ENCODE measurements at regions not wholly inside any gene's neighbourhood (a gene's known extent, or its start where the extent isn't known, plus 50 kb on each side); places are given as distances from the start of the nearest gene placed in this dataset.

DNA sequence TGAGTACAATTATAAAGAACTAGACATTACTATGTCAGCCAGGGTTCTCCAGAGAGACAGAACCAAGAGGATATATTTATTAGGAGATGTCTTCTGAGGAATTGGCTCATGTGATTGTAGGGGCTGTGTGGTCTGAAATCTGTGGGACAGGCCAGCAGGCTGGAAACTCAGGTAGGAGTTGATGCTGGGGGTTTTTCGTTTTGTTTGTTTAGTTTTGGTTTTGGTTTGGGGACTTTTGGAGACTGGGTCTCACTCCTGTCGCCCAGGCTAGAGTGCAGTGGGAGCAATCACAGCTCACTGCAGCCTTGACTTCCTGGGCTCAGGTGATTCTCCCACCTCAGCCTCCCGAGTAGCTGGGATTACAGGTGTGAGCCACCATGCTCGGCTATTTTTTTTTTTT lies 132.9 kb upstream of the ERRFI1 start:
- ChIA-PET CTCF (no interaction called here), POLR2A (no interaction called here)

DNA sequence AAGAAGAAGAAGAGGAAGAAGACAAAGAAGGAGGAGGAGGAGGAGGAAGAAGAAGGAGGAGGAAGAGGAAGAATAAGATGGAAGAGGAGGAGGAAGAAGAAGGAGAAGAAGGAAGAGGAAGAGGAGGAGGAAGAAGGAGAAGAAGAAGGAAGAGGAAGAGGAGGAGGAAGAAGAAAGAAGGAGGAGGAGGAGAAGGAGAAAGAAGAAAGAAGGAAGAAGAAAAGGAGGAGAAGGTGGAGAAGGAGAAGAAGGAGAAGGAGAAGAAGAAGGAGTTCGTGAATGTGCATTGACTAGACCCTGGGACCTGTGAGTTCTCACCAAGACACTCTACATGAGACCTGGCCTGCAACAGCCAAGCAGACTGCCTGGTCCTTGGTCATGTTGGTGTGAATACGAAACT lies 131.7 kb upstream of the ERRFI1 start:
- ChIA-PET CTCF (no interaction called here), POLR2A (no interaction called here)
- no peak overlapping the region for H3K4me3 ChIP-seq (ENCODE audit: low read depth, low read length)
- TF ChIP-seq, protein P1, sequence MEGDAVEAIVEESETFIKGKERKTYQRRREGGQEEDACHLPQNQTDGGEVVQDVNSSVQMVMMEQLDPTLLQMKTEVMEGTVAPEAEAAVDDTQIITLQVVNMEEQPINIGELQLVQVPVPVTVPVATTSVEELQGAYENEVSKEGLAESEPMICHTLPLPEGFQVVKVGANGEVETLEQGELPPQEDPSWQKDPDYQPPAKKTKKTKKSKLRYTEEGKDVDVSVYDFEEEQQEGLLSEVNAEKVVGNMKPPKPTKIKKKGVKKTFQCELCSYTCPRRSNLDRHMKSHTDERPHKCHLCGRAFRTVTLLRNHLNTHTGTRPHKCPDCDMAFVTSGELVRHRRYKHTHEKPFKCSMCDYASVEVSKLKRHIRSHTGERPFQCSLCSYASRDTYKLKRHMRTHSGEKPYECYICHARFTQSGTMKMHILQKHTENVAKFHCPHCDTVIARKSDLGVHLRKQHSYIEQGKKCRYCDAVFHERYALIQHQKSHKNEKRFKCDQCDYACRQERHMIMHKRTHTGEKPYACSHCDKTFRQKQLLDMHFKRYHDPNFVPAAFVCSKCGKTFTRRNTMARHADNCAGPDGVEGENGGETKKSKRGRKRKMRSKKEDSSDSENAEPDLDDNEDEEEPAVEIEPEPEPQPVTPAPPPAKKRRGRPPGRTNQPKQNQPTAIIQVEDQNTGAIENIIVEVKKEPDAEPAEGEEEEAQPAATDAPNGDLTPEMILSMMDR (IDR thresholded peaks at IDR 0.05; ENCODE audit: insufficient read depth, low read length, missing control alignments): no peak
- no peak for DNase-seq (ENCODE audit: low read depth, low spot score)

More for the DNA sequence above, 132.9 kb upstream of the ERRFI1 start:
- no peak for DNase-seq (ENCODE audit: low read depth, low spot score)
- TF ChIP-seq, protein P1 (IDR thresholded peaks at IDR 0.05; ENCODE audit: insufficient read depth, low read length, missing control alignments): no peak
- H3K4me3 ChIP-seq (ENCODE audit: low read depth, low read length): no peak overlapping the region

DNA sequence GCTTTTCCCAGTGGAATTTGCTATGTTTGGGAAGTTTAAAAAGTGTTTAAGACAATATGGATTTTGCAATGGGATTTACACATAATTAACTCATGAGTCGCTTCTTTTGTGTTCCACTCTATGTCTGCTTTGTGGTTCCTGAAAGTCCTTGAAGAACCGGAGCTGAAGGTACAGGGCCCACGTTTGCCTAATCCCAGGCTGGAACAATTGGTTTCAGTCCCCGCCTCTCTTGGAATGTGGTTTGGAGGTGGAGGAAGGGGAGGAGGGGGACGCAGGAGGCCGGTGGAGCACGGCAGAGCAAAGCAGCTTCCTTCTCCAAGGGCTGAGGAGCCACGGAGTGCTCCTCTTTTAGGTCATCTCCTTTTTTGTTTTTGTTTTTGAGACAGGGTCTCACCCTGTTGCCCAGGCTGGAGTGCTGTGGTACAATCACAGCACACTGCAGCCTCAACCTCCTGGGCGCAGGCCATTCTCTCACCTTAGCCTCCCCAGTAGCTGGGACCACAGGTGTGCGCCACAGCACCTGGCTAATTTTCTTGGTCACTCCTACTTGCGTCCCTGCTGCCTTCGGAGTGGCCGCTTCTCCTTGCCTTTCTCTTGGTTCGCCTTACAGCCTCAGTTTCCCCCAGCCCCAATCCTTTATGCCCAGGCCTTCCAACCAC lies 129.5 kb upstream of the ERRFI1 start:
- CTCF ChIA-PET: interaction anchor here (0.7 to 1.8 kb wide), 3 partner anchors 10 to 125 kb away, joined by 3 to 5 read pairs (median 3); no protein-coding TSS in a partner anchor
- DNase-seq (ENCODE audit: low read depth, low spot score): no peak
- no peak overlapping the region for H3K4me3 ChIP-seq (ENCODE audit: low read depth, low read length)
- POLR2A ChIA-PET: interaction anchor here (0.6 kb wide), 1 partner anchor 16 kb away, joined by 3 read pairs; no protein-coding TSS in a partner anchor
- TF ChIP-seq, protein P1 (IDR thresholded peaks at IDR 0.05; ENCODE audit: insufficient read depth, low read length, missing control alignments): no peak

DNA sequence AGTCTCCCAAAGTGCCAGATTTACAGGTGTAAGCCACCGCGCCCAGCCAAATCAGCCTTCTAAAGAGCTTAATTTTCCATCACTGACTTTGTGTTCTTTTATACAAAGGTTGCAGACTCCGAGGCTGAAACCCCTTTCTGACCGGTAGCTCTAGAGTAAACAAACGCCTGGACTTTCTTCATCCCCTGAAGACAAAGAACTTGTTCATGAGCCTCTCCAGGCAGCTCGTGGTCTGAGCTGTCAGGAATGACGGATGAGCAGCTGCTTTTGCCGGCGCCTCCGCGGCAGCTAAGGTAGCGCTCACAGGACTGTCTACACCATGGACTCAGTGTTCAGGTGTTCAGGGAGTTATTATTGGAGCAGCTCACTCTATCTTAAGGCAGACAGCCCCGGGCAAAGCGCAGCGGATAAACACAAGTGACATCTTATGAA lies 128.5 kb upstream of the ERRFI1 start:
- no peak overlapping the region for H3K4me3 ChIP-seq (ENCODE audit: low read depth, low read length)
- CTCF ChIA-PET: interaction anchor here (0.7 to 1.8 kb wide), 4 partner anchors 10 to 159 kb away, joined by 3 to 5 read pairs (median 3); no protein-coding TSS in a partner anchor
- TF ChIP-seq, protein P1 (IDR thresholded peaks at IDR 0.05; ENCODE audit: insufficient read depth, low read length, missing control alignments): no peak
- DNase-seq (ENCODE audit: low read depth, low spot score): no peak
- POLR2A ChIA-PET: no interaction called here

DNA sequence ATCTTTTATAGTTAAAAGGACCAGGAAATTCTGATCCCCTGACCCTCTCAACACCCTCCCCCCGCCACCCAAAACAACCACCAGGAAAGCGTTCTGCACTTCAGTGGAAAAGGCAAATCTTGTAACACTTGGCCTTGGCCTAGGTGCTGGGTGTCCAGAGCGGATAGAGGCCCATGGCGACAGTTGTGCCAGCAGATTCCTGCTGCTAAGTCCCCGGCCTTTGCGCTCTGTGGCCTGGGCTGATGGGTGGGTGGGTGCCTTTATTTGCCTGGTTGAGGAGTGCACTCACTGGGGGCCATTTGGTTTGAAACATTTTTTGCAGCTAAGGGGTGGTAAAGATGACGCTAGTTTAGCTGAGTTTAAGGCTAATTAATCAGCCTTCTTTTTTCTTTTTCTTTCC lies 127.9 kb upstream of the ERRFI1 start:
- DNase-seq (ENCODE audit: low read depth, low spot score): no peak
- TF ChIP-seq, protein P1 (IDR thresholded peaks at IDR 0.05; ENCODE audit: insufficient read depth, low read length, missing control alignments): no peak
- H3K4me3 ChIP-seq (ENCODE audit: low read depth, low read length): no peak overlapping the region
- ChIA-PET POLR2A (no interaction called here), CTCF (interaction anchor here (0.7 to 1.8 kb wide), 3 partner anchors 9 to 160 kb away, joined by 3 to 5 read pairs (median 3); no protein-coding TSS in a partner anchor)

DNA sequence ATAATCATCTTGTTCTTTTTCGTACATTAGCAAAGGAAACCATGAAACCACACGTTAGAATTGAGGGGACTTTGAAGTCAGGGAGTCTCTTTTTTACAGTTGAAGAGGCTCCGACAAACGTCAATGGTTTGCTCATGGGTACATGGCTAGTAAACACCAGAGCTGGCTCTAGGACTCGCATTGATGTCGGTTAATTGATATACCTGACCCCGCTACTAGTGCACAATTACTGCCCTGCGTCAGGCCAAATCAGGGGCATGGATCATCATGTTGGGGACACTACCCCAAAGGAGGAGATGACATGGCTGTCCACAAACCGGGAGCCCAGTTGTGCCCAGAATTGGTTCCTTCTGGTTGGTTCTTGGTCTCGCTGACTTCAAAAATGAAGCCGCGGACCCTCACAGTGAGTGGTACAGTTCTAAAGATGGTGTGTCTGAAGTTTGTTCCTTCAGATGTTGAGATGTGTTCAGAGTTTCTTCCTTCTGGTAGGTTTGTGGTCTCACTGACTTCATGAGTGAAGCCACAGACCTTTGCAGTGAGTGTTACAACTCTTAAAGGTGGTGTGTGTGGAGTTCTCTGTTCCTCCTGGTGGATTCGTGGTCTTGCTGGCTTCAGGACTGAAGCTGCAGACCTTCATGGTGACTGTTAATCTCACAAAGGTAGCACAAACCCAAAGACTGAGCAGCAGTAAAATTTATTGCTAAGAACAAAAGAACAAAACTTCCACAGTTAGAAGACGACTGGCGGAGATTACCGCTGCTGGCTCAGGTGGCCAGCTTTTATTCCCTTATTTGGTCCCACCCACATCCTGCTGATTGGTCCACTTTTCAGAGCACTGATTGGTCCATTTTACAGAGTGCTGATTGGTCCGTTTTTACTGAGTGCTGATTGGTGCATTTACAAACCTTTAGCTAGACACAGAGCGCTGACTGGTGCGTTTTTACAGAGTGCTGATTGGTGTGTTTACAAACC lies 126.9 kb upstream of the ERRFI1 start:
- DNase-seq (ENCODE audit: low read depth, low spot score): no peak
- ChIA-PET CTCF (no interaction called here), POLR2A (no interaction called here)
- no peak overlapping the region for H3K4me3 ChIP-seq (ENCODE audit: low read depth, low read length)
- TF ChIP-seq, protein P1 (IDR thresholded peaks at IDR 0.05; ENCODE audit: insufficient read depth, low read length, missing control alignments): no peak
